SKM-1 (cell line): ENCODE measurements at regions not wholly inside any gene's neighbourhood (a gene's known extent, or its start where the extent isn't known, plus 50 kb on each side); places are given as distances from the start of the nearest gene placed in this dataset.
"Not testable (repeated sequence)": the region's sequence is repeated elsewhere in the genome, so short reads cannot be mapped to it uniquely, and the experiment has no call there.

Experiments
- DNase-seq: peaks from one replicate; lab custom pipeline; 2025; ENCODE audit not compliant: unreplicated experiment; lab: John Stamatoyannopoulos, UW

GRCh38 chr13:42373048-42373812, 101.3 kb downstream of the AKAP11 start:
- DNase-seq: no peak

GRCh38 chr13:42375663-42376062, 103.7 kb downstream of the AKAP11 start:
- no peak for DNase-seq

- peak; percentile 11 for DNase-seq
Observed at GRCh38 chr13:42377640-42378382, 105.9 kb downstream of the AKAP11 start.

GRCh38 chr13:42378383-42378780, 106.4 kb downstream of the AKAP11 start:
- DNase-seq: no peak

GRCh38 chr13:42379241-42379640, 107.3 kb downstream of the AKAP11 start:
- no peak for DNase-seq

GRCh38 chr13:42380420-42381164, 108.6 kb downstream of the AKAP11 start:
- DNase-seq: no peak

GRCh38 chr13:42381165-42381425, 109.1 kb downstream of the AKAP11 start:
- no peak for DNase-seq

GRCh38 chr13:42381426-42381825, 109.5 kb downstream of the AKAP11 start:
- not testable (repeated sequence) for DNase-seq

- DNase-seq: no peak
Observed at GRCh38 chr13:42383025-42383424, 111.1 kb downstream of the AKAP11 start.

GRCh38 chr13:42384265-42384664, 112.3 kb downstream of the AKAP11 start:
- no peak for DNase-seq

GRCh38 chr13:42388326-42388725, 116.4 kb downstream of the AKAP11 start:
- DNase-seq: no peak

GRCh38 chr13:42389041-42389440, 117.1 kb downstream of the AKAP11 start:
- no peak for DNase-seq

GRCh38 chr13:42392180-42392579, 120.2 kb downstream of the AKAP11 start:
- DNase-seq: no peak

GRCh38 chr13:42392716-42393572, 121.0 kb downstream of the AKAP11 start:
- DNase-seq: no peak

GRCh38 chr13:42393573-42394360, 121.8 kb downstream of the AKAP11 start:
- no peak for DNase-seq

- no peak for DNase-seq
Observed at GRCh38 chr13:42394361-42394708, 122.4 kb downstream of the AKAP11 start.

GRCh38 chr13:42394711-42395085, 122.7 kb downstream of the AKAP11 start:
- DNase-seq: no peak

GRCh38 chr13:42395086-42395821, 123.3 kb downstream of the AKAP11 start:
- DNase-seq: no peak

- DNase-seq: no peak
Observed at GRCh38 chr13:42396501-42396900, 124.5 kb downstream of the AKAP11 start.
